ENCODE measurements at regions not wholly inside any gene's neighbourhood (a gene's known extent, or its start where the extent isn't known, plus 50 kb on each side); places are given as distances from the start of the nearest gene placed in this dataset.

DNA sequence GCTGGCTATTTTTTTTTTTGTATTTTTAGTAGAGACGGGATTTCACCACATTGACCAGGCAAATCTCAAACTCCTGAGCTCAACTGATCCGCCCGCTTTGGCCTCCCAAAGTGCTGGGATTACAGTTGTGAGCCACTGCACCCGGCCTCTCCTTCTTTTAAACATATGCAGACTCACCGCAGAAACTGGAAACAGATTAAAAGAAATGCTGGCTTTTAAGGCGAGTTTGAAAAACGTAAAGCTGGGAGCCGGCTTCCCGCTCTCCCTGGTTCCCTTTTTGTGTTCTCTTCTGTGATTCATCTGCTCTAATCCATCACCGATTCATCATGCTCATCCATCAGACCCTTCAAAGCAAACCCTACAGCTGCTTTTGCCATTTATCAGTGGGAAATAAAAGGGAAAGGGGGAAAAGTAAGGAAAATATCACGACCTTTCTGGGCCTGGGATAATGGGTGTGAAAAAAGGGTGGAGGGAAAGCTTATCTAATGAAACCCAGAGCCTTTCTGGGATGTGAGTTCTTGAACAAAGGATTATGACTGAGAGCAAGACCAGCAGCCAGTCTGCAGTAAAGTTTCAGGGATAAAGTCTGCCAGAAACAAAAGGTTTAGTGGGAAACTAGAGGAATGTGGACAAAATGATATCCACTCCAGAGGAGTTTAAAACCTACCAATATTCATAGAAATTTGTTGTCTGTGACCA is 92.3 kb upstream of the LRIG1 start:
- no peak for ATAC-seq (ENCODE audit: low FRiP score in 2 of 2)
- no peaks in the 10 kb centered on the region for H3K4me1 ChIP-seq
- H3K36me3 ChIP-seq, result no peaks in the 10 kb centered on the region
- TF ChIP-seq POLR2AphosphoS5 (IDR thresholded peaks at IDR 0.05) (no peak), EP300 (IDR thresholded peaks at IDR 0.05) (no peak), POLR2A (IDR thresholded peaks at IDR 0.05) (no peak)
- TF ChIP-seq, protein P1, sequence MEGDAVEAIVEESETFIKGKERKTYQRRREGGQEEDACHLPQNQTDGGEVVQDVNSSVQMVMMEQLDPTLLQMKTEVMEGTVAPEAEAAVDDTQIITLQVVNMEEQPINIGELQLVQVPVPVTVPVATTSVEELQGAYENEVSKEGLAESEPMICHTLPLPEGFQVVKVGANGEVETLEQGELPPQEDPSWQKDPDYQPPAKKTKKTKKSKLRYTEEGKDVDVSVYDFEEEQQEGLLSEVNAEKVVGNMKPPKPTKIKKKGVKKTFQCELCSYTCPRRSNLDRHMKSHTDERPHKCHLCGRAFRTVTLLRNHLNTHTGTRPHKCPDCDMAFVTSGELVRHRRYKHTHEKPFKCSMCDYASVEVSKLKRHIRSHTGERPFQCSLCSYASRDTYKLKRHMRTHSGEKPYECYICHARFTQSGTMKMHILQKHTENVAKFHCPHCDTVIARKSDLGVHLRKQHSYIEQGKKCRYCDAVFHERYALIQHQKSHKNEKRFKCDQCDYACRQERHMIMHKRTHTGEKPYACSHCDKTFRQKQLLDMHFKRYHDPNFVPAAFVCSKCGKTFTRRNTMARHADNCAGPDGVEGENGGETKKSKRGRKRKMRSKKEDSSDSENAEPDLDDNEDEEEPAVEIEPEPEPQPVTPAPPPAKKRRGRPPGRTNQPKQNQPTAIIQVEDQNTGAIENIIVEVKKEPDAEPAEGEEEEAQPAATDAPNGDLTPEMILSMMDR (IDR thresholded peaks at IDR 0.05), result no peak
- H3K9me3 ChIP-seq, result no peaks in the 10 kb centered on the region
- H3K4me3 ChIP-seq, result no peak overlapping the region
- no peak overlapping the region for H3K27ac ChIP-seq
- no peaks in the 10 kb centered on the region for H3K27me3 ChIP-seq
- WGBS, 2 donors, result 59 to 71% methylated on average over 11 of the region's 11 CpGs
- DNase-seq, result no peak

DNA sequence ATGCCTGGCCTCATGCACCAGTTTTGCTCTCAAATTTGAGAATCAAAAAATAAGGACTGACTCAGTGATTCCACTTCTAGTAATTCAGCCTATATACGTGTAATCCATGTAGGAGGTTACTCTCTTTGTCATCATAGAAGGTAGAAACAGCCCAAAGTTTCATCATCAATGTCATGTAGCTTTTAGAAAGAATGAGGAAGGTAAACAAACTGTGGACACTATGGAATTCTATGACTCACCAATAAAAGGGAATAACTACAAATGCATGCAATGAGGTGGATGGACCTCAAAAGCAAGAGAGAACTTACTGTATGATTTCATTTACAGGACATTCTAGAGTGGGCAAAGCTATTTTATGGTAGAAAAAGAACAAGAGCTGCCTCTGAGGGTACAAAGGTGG is 93.2 kb upstream of the LRIG1 start:
- Histone ChIP-seq H3K27me3 (no peaks in the 10 kb centered on the region), H3K36me3 (no peaks in the 10 kb centered on the region), H3K4me1 (no peaks in the 10 kb centered on the region), H3K9me3 (no peaks in the 10 kb centered on the region), H3K27ac (no peak overlapping the region), H3K4me3 (no peak overlapping the region)
- 68 to 87% methylated on average over 1 of the region's 1 CpG for WGBS, 2 donors
- ATAC-seq (ENCODE audit: low FRiP score in 2 of 2) (no peak), DNase-seq (no peak)
- TF ChIP-seq, protein P1 (IDR thresholded peaks at IDR 0.05), result no peak
- TF ChIP-seq POLR2AphosphoS5 (IDR thresholded peaks at IDR 0.05), result no peak
- no peak for TF ChIP-seq EP300 (IDR thresholded peaks at IDR 0.05)
- no peak for TF ChIP-seq POLR2A (IDR thresholded peaks at IDR 0.05)

DNA sequence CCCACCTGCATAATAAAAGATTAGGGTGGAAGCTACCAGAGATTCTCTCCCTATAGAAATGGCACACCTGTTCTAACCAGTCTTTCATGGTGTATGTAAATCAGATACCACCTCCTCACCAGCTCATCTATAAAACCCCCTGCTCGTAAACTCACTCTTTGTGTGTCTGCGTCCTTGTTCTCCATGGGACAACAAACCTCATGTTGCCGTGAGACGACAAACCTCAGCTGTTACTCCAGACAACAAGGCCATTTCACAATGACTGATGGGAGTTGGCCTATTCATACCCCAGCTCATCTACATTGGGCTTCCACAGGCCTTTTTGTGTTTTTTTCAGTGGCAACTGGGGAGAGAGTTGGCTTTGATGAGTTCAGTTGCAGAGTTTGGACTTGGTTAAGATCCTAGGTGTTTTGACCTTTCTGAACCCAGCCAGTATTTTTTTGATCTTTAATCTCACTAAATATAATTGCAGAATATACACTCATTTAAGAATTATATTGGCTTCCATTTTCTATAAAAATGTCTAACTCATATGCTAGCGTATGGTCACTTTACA is 96.6 kb upstream of the LRIG1 start:
- no peaks in the 10 kb centered on the region for H3K4me1 ChIP-seq
- no peaks in the 10 kb centered on the region for H3K27me3 ChIP-seq
- no peak overlapping the region for H3K4me3 ChIP-seq
- 84 to 91% methylated on average over 5 of the region's 5 CpGs for WGBS, 2 donors
- no peaks in the 10 kb centered on the region for H3K36me3 ChIP-seq
- no peaks in the 10 kb centered on the region for H3K9me3 ChIP-seq
- no peak overlapping the region for H3K27ac ChIP-seq
- TF ChIP-seq EP300 (IDR thresholded peaks at IDR 0.05) (no peak), POLR2A (IDR thresholded peaks at IDR 0.05) (no peak), POLR2AphosphoS5 (IDR thresholded peaks at IDR 0.05) (no peak)
- TF ChIP-seq, protein P1 (IDR thresholded peaks at IDR 0.05), result no peak
- DNase-seq (no peak), ATAC-seq (ENCODE audit: low FRiP score in 2 of 2) (no peak)

DNA sequence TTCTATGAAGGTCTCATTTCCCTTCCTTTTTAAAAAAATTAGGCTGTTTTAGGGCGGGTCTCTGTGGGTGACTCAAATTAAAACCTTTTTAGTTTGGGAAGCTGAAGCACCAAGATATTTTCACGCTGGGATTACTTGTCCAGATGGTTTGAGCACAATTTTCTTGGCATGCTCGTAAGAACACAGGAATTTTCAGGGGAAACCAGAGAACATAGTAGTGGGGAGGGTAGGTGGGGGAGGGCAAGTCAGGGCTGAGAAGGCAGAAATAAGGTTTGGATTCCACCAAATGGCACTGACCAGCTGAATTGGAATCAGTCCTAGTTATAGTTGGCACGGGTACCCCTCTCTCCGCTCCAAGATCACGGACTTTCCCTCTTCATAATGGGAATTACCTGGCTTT is 97.3 kb upstream of the LRIG1 start:
- no peak for DNase-seq
- H3K27ac ChIP-seq, result no peak overlapping the region
- H3K27me3 ChIP-seq, result no peaks in the 10 kb centered on the region
- WGBS, 2 donors, result 76 to 77% methylated on average over 6 of the region's 6 CpGs
- TF ChIP-seq POLR2AphosphoS5 (IDR thresholded peaks at IDR 0.05), result no peak
- TF ChIP-seq, protein P1 (IDR thresholded peaks at IDR 0.05), result no peak
- TF ChIP-seq EP300 (IDR thresholded peaks at IDR 0.05), result no peak
- no peak for TF ChIP-seq POLR2A (IDR thresholded peaks at IDR 0.05)
- no peaks in the 10 kb centered on the region for H3K9me3 ChIP-seq
- H3K36me3 ChIP-seq, result no peaks in the 10 kb centered on the region
- no peak for ATAC-seq (ENCODE audit: low FRiP score in 2 of 2)
- H3K4me1 ChIP-seq, result no peaks in the 10 kb centered on the region
- no peak overlapping the region for H3K4me3 ChIP-seq

DNA sequence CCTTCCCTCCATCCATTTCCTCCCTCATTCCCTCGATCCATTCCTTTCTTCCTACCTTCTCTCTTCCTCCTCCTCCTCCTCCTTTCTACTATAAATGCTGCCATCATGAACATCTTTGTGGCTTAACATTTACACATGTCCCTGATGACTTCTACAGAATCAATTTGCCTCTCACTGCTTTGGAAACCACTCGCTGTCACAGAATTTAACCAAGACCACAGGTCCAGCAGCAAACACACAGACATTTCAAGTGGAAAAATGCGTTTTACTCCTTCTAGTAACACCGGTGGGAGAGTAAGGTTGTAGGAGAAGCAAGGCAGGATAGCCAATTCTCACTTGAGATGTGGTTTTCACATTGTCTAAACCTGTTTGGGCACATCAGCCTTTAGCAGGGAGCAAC is 101.4 kb upstream of the LRIG1 start:
- TF ChIP-seq POLR2AphosphoS5 (IDR thresholded peaks at IDR 0.05), result no peak
- no peak for TF ChIP-seq EP300 (IDR thresholded peaks at IDR 0.05)
- no peak for ATAC-seq (ENCODE audit: low FRiP score in 2 of 2)
- H3K9me3 ChIP-seq, result no peaks in the 10 kb centered on the region

More for the DNA sequence above, 101.4 kb upstream of the LRIG1 start:
- Histone ChIP-seq H3K27me3 (no peaks in the 10 kb centered on the region), H3K27ac (no peak overlapping the region), H3K4me3 (no peak overlapping the region), H3K4me1 (no peaks in the 10 kb centered on the region), H3K36me3 (no peaks in the 10 kb centered on the region)
- 72 to 78% methylated on average over 4 of the region's 4 CpGs for WGBS, 2 donors
- no peak for DNase-seq
